GM23248 (cell line): ENCODE measurements at regions not wholly inside any gene's neighbourhood (a gene's known extent, or its start where the extent isn't known, plus 50 kb on each side); places are given as distances from the start of the nearest gene placed in this dataset.
"Not testable (repeated sequence)": the region's sequence is repeated elsewhere in the genome, so short reads cannot be mapped to it uniquely, and the experiment has no call there.

Source experiments
- EZH2 ChIP-seq: fragments of 200-600 bp; sonication (generic); IDR thresholded peaks from 2 replicates; pipeline ENCODE4 v1.6.1; 2018; ENCODE audit warnings: antibody characterized with exemption, mild to moderate bottlenecking; ENCODE audit not compliant: insufficient read depth, poor library complexity, severe bottlenecking
- EZH2phosphoT487 ChIP-seq: fragments of 200-600 bp; sonication (generic); IDR thresholded peaks from 2 replicates; pipeline ENCODE4 v1.6.1; 2018; ENCODE audit warnings: antibody characterized with exemption, moderate library complexity, mild to moderate bottlenecking, low read depth; ENCODE audit not compliant: insufficient read depth

DNA sequence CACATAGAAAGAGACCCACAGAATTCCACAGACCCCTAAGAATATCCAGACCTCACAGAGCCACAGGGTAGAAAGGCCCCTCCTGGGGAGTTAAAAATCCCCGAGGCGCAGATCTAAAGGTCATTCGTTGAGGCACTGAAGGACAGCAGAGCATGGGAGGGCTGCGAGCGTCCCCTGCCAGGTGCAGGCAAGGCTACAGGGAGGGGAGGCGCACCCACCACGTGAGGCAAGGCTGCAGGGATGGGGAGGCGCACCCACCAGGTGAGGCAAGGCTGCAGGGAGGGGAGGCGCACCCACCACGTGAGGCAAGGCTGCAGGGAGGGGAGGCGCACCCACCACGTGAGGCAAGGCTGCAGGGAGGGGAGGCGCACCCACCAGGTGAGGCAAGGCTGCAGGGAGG is 785.6 kb upstream of the FRG1 start:
- not testable (repeated sequence) for TF ChIP-seq EZH2, EZH2phosphoT487
